Chondrocyte (in vitro differentiated cells): ENCODE measurements at regions not wholly inside any gene's neighbourhood (a gene's known extent, or its start where the extent isn't known, plus 50 kb on each side); places are given as distances from the start of the nearest gene placed in this dataset.

Source experiments
- DNase-seq: peaks from one replicate; pipeline ENCODE4 v3.0.0; 2021; ENCODE audit warnings: mixed read lengths, low spot score
- H3K27ac Mint-ChIP-seq: one replicate; pipeline ENCODE4 v1.8.0; 2021; ENCODE audit warnings: mild to moderate bottlenecking, moderate library complexity, mixed read lengths; ENCODE audit not compliant: unreplicated experiment
- H3K27me3 Mint-ChIP-seq: 2 replicates; pipeline ENCODE4 v1.8.0; 2021; ENCODE audit warnings: low read depth, mixed read lengths
- H3K36me3 Mint-ChIP-seq: 2 replicates; pipeline ENCODE4 v1.8.0; 2021; ENCODE audit warnings: low read depth, mixed read lengths
- H3K4me1 Mint-ChIP-seq: 2 replicates; pipeline ENCODE4 v1.8.0; 2021; ENCODE audit warnings: low read depth, mild to moderate bottlenecking, mixed read lengths
- H3K4me3 Mint-ChIP-seq: one replicate; pipeline ENCODE4 v1.8.0; 2021; ENCODE audit warnings: mild to moderate bottlenecking, moderate library complexity, mixed read lengths; ENCODE audit not compliant: unreplicated experiment
- H3K9me3 Mint-ChIP-seq: 2 replicates; pipeline ENCODE4 v1.8.0; 2021; ENCODE audit warnings: low read depth, mixed read lengths
- CTCF ChIP-seq: fragments of 200-600 bp; sonication (generic); IDR thresholded peaks from 2 replicates; pipeline ENCODE4 v1.5.0; 2021; ENCODE audit warnings: antibody characterized with exemption, mild to moderate bottlenecking, moderate library complexity

- no peak for TF ChIP-seq CTCF
- peaks cover 5% of the 10 kb centered on the region for H3K9me3 Mint-ChIP-seq
- H3K4me1 Mint-ChIP-seq = no peaks in the 10 kb centered on the region
- no peak overlapping the region for H3K4me3 Mint-ChIP-seq
- H3K27me3 Mint-ChIP-seq = peaks cover 2% of the 10 kb centered on the region
- no peak for DNase-seq
- H3K27ac Mint-ChIP-seq = no peak overlapping the region
- H3K36me3 Mint-ChIP-seq = no peaks in the 10 kb centered on the region
Measured at GRCh38 chr10:107708981-107709380, 544.5 kb upstream of the SORCS1 start.

- H3K36me3 Mint-ChIP-seq = no peaks in the 10 kb centered on the region
Measured at GRCh38 chr10:107706096-107706725, 541.7 kb upstream of the SORCS1 start.

GRCh38 chr10:107701943-107702342 lies 537.4 kb upstream of the SORCS1 start:
- H3K4me1 Mint-ChIP-seq = no peaks in the 10 kb centered on the region
- no peak for TF ChIP-seq CTCF
- H3K27me3 Mint-ChIP-seq = peaks cover 3% of the 10 kb centered on the region
- H3K36me3 Mint-ChIP-seq = no peaks in the 10 kb centered on the region
- H3K9me3 Mint-ChIP-seq = no peaks in the 10 kb centered on the region
- no peak for DNase-seq
- H3K4me3 Mint-ChIP-seq = no peak overlapping the region
- H3K27ac Mint-ChIP-seq = no peak overlapping the region

More at GRCh38 chr10:107706096-107706725, 541.7 kb upstream of the SORCS1 start:
- no peak for TF ChIP-seq CTCF
- Mint-ChIP-seq H3K9me3 (peaks cover 5% of the 10 kb centered on the region), H3K27ac (no peak overlapping the region), H3K4me3 (no peak overlapping the region), H3K27me3 (no peaks in the 10 kb centered on the region), H3K4me1 (no peaks in the 10 kb centered on the region)
- DNase-seq = no peak

GRCh38 chr10:107692072-107692471 lies 527.6 kb upstream of the SORCS1 start:
- Mint-ChIP-seq H3K27me3 (no peaks in the 10 kb centered on the region), H3K4me3 (no peak overlapping the region), H3K36me3 (no peaks in the 10 kb centered on the region), H3K27ac (no peak overlapping the region), H3K4me1 (no peaks in the 10 kb centered on the region), H3K9me3 (peaks cover 7% of the 10 kb centered on the region)
- DNase-seq = no peak
- TF ChIP-seq CTCF = no peak

- Mint-ChIP-seq H3K27ac (no peak overlapping the region), H3K4me3 (no peak overlapping the region), H3K9me3 (peaks cover 7% of the 10 kb centered on the region), H3K4me1 (no peaks in the 10 kb centered on the region), H3K27me3 (no peaks in the 10 kb centered on the region), H3K36me3 (no peaks in the 10 kb centered on the region)
- DNase-seq = no peak
- no peak for TF ChIP-seq CTCF
Measured at GRCh38 chr10:107689323-107689722, 524.8 kb upstream of the SORCS1 start.
